Ovary (tissue), 7 donors: ENCODE measurements at regions not wholly inside any gene's neighbourhood (a gene's known extent, or its start where the extent isn't known, plus 50 kb on each side); places are given as distances from the start of the nearest gene placed in this dataset.

Source experiments
- DNase-seq, 5 donors: peaks; one replicate each; pipeline ENCODE4 v3.0.0-alpha.2; 2019 to 2020
- H3K27ac ChIP-seq, 2 donors: fragments of 200-600 bp; one replicate each; pipeline versions ENCODE4 v1.5.1 to v1.8.0; 2019 to 2022
- H3K27me3 ChIP-seq: fragments of 200-600 bp; one replicate; pipeline ENCODE4 v1.8.0; 2022
- H3K36me3 ChIP-seq: fragments of 200-600 bp; sonication (generic); one replicate; pipeline ENCODE4 v1.5.1; 2019
- H3K4me1 ChIP-seq: one replicate; pipeline ENCODE4 v1.8.1; 2013; ENCODE audit warnings: mild to moderate bottlenecking, moderate library complexity; ENCODE audit not compliant: insufficient read depth
- H3K4me3 ChIP-seq: fragments of 200-600 bp; sonication (generic); one replicate; pipeline ENCODE4 v1.5.1; 2017
- H3K9me3 ChIP-seq, 2 donors: fragments of 200-600 bp in 1 of 2; sonication (generic) in 1 of 2; one replicate each; pipeline versions ENCODE4 v1.5.1 to v1.8.1; 2013 to 2019; ENCODE audit warnings: mild to moderate bottlenecking in 1 of 2, moderate library complexity in 1 of 2
- CTCF ChIP-seq, 3 donors: fragments of 450-650 bp in 2 of 3; fragments of 200-600 bp in 1 of 3; IDR thresholded peaks; one replicate each; pipeline versions ENCODE4 v1.5.1 to v1.8.0; 2016 to 2022; ENCODE audit warnings: antibody characterized with exemption in 3 of 3, mild to moderate bottlenecking in 1 of 3
- EP300 ChIP-seq: sonication (generic); formaldehyde crosslinking; IDR thresholded peaks from one replicate; pipeline ENCODE4 v1.6.1; 2017; ENCODE audit warnings: antibody characterized with exemption
- POLR2A ChIP-seq: fragments of 450-650 bp; IDR thresholded peaks from one replicate; pipeline ENCODE4 v1.6.1; 2017; ENCODE audit warnings: antibody characterized with exemption, mild to moderate bottlenecking, moderate library complexity
- WGBS, 3 donors: extraction: QIAGEN DNeasy Blood & Tissue Kit in 1 of 3; methylation state at CpG; one replicate each; pipeline versions ENCODE4 v1.1.5 to v1.1.7; 2013 to 2017; 5-methylcytosine and 5-hydroxymethylcytosine counted together
- intact Hi-C, 4 donors: fragments of 100-400 bp; cut with DNase I; formaldehyde crosslinking; loops; one replicate each; pipeline versions ENCODE4 v1.11.0 to v1.15.1; 2022 to 2023
- donor health status: DM: no; HTN: no; CAD: no; lungs with moderate emphysema.
- donor health status: DM: no; HTN: no; CAD: no.
- donor health status: Bipolar disorder and iron deficiency.
- donor health status: DM: no; HTN: no; CAD: no.
- donor health status: DM: yes; HTN: yes; CAD: no.

GRCh38 chr17:62891659-62892058 is 74.4 kb upstream of the TANC2 start:
- 95 to 96% (median 95%) methylated on average over 3 of the region's 3 CpGs for WGBS, 3 donors
- TF ChIP-seq CTCF (IDR thresholded peaks at IDR 0.05): no peak
- TF ChIP-seq POLR2A: no peak
- no peak for TF ChIP-seq EP300
- H3K9me3 ChIP-seq: no peaks in the 10 kb centered on the region
- H3K4me3 ChIP-seq: no peak overlapping the region
- DNase-seq: no peak
- H3K36me3 ChIP-seq: no peaks in the 10 kb centered on the region
- intact Hi-C loops: no loop called here
- H3K27ac ChIP-seq: no peak overlapping the region
- H3K4me1 ChIP-seq: no peaks in the 10 kb centered on the region
- no peaks in the 10 kb centered on the region for H3K27me3 ChIP-seq

- 63 to 77% (median 72%) methylated on average over 1 of the region's 1 CpG for WGBS, 3 donors
- H3K9me3 ChIP-seq: no peaks in the 10 kb centered on the region
- no peak overlapping the region for H3K4me3 ChIP-seq
- TF ChIP-seq POLR2A (no peak), EP300 (no peak), CTCF (IDR thresholded peaks at IDR 0.05) (no peak)
- H3K4me1 ChIP-seq: no peaks in the 10 kb centered on the region
- no peak for DNase-seq
- no peaks in the 10 kb centered on the region for H3K36me3 ChIP-seq
- intact Hi-C loops: no loop called here
- H3K27me3 ChIP-seq: no peaks in the 10 kb centered on the region
- no peak overlapping the region for H3K27ac ChIP-seq
Measured at GRCh38 chr17:62888765-62889164, 77.3 kb upstream of the TANC2 start.

GRCh38 chr17:62888148-62888547 is 77.9 kb upstream of the TANC2 start:
- no peaks in the 10 kb centered on the region for H3K27me3 ChIP-seq
- H3K4me3 ChIP-seq: no peak overlapping the region
- H3K9me3 ChIP-seq: no peaks in the 10 kb centered on the region
- H3K36me3 ChIP-seq: no peaks in the 10 kb centered on the region
- H3K27ac ChIP-seq: no peak overlapping the region
- DNase-seq: no peak
- no peaks in the 10 kb centered on the region for H3K4me1 ChIP-seq
- intact Hi-C loops: no loop called here
- TF ChIP-seq POLR2A (no peak), CTCF (IDR thresholded peaks at IDR 0.05) (no peak), EP300 (no peak)

GRCh38 chr17:62887437-62887836 is 78.6 kb upstream of the TANC2 start:
- Histone ChIP-seq H3K27ac (no peak overlapping the region), H3K27me3 (no peaks in the 10 kb centered on the region), H3K9me3 (no peaks in the 10 kb centered on the region), H3K4me3 (no peak overlapping the region), H3K36me3 (no peaks in the 10 kb centered on the region), H3K4me1 (no peaks in the 10 kb centered on the region)
- no peak for DNase-seq
- TF ChIP-seq EP300: no peak
- 76 to 88% (median 84%) methylated on average over 3 of the region's 3 CpGs for WGBS, 3 donors
- intact Hi-C loops: no loop called here

GRCh38 chr17:62884781-62885180 is 76.7 kb upstream of the MARCHF10 start:
- WGBS, 3 donors: 88 to 91% (median 89%) methylated on average over 5 of the region's 5 CpGs
- DNase-seq: no peak

More at GRCh38 chr17:62884781-62885180, 76.7 kb upstream of the MARCHF10 start:
- Histone ChIP-seq H3K27me3 (no peaks in the 10 kb centered on the region), H3K4me1 (no peaks in the 10 kb centered on the region), H3K9me3 (no peaks in the 10 kb centered on the region), H3K4me3 (no peak overlapping the region), H3K27ac (no peak overlapping the region), H3K36me3 (no peaks in the 10 kb centered on the region)
- TF ChIP-seq CTCF (IDR thresholded peaks at IDR 0.05): no peak
- intact Hi-C loops: no loop called here
